DOHH2 (cell line): ENCODE measurements at regions not wholly inside any gene's neighbourhood (a gene's known extent, or its start where the extent isn't known, plus 50 kb on each side); places are given as distances from the start of the nearest gene placed in this dataset.

Experiments
- H3F3A ChIP-seq: fragments of 200-600 bp; sonication (generic), shearing (Covaris generic); 2 replicates; pipeline ENCODE4 v1.6.0; 2016; ENCODE audit warnings: antibody characterized with exemption, mild to moderate bottlenecking; ENCODE audit not compliant: control insufficient read depth, insufficient read depth
- H3K27ac ChIP-seq: fragments of 200-600 bp; sonication (generic); 2 replicates; pipeline ENCODE4 v1.5.1; 2014; ENCODE audit warnings: low read depth, mild to moderate bottlenecking, low read length, moderate library complexity
- H3K27me3 ChIP-seq: fragments of 200-600 bp; sonication (generic); 2 replicates; pipeline ENCODE4 v1.6.1; 2014; ENCODE audit warnings: mild to moderate bottlenecking, low read length, mixed read lengths; ENCODE audit not compliant: control insufficient read depth
- H3K36me3 ChIP-seq: fragments of 200-600 bp; sonication (generic); 2 replicates; pipeline ENCODE4 v1.6.1; 2014; ENCODE audit warnings: mild to moderate bottlenecking, low read length, moderate library complexity, mixed read lengths; ENCODE audit not compliant: control insufficient read depth
- H3K4me1 ChIP-seq: fragments of 200-600 bp; sonication (generic); 2 replicates; pipeline ENCODE4 v1.6.1; 2014; ENCODE audit warnings: mild to moderate bottlenecking, low read length, mixed read lengths; ENCODE audit not compliant: control insufficient read depth
- H3K4me2 ChIP-seq: fragments of 200-600 bp; sonication (generic); 2 replicates; pipeline ENCODE4 v1.6.0; 2014; ENCODE audit warnings: mild to moderate bottlenecking, low read length, moderate library complexity
- H3K4me3 ChIP-seq: fragments of 200-600 bp; sonication (generic); 2 replicates; pipeline ENCODE4 v1.5.1; 2014; ENCODE audit warnings: mild to moderate bottlenecking, low read length, mixed read lengths
- H3K79me2 ChIP-seq: fragments of 200-600 bp; sonication (generic); 2 replicates; pipeline ENCODE4 v1.6.1; 2014; ENCODE audit warnings: mild to moderate bottlenecking, low read length, mixed read lengths; ENCODE audit not compliant: control insufficient read depth
- H3K9me2 ChIP-seq: fragments of 200-600 bp; sonication (generic); replicated peaks from 2 replicates; pipeline ENCODE4 v1.6.1; 2014; ENCODE audit warnings: mild to moderate bottlenecking, low read length, mixed read lengths; ENCODE audit not compliant: control insufficient read depth
- H3K9me3 ChIP-seq: fragments of 200-600 bp; sonication (generic); 2 replicates; pipeline ENCODE4 v1.6.1; 2014; ENCODE audit warnings: antibody characterized with exemption, low read length, mixed read lengths; ENCODE audit not compliant: control insufficient read depth, insufficient read depth
- H4K20me1 ChIP-seq: fragments of 200-600 bp; sonication (generic); 2 replicates; pipeline ENCODE4 v1.6.0; 2014; ENCODE audit warnings: low read depth, mild to moderate bottlenecking, antibody characterized with exemption, low read length, moderate library complexity; ENCODE audit not compliant: control insufficient read depth, insufficient read depth
- EZH2phosphoT487 ChIP-seq: fragments of 200-600 bp; sonication (generic); IDR thresholded peaks from 2 replicates; pipeline ENCODE4 v1.6.1; 2017; ENCODE audit warnings: borderline replicate concordance, mild to moderate bottlenecking, antibody characterized with exemption, low read length, moderate library complexity, mixed read lengths
- TF ChIP-seq, protein P1 (sequence below): fragments of 200-600 bp; sonication (generic); IDR thresholded peaks from one replicate; pipeline ENCODE4 v1.5.1; 2014; ENCODE audit warnings: antibody characterized with exemption, mild to moderate bottlenecking, low read depth, low read length; ENCODE audit not compliant: poor library complexity, severe bottlenecking

DNA sequence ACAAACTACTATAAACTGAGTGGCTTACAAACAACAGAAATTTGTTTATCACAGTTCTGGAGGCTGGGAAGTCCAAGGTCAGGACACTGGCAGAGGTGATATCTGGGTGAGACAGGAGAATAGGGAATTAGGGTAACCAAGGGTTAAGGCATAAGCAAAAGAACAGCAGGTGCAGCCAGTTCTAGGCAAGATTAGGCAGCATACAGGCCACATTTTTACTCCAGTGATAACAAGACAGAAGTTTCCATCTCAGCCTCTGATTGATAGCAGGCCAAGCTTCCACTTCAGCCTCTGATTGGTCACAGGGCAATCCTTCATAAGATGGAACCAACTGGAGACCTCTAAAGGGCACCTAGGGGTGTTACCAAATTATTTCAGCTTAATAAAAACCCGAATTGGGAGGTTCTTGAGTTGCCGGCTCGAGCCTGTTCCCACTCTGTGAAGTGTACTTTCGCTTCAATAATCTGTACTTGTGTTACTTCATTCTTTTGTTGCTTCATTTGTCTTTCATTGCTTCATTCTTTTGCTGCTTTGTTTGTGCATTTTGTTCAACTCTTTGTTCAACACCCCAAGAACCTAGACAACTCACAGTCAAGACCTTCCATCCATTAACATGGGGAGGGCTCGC, 185.6 kb downstream of the TOMM20 start:
- no peaks in the 10 kb centered on the region for H3K9me3 ChIP-seq
- no peaks in the 10 kb centered on the region for H3K79me2 ChIP-seq
- no peak overlapping the region for H3K27ac ChIP-seq
- H3K4me3 ChIP-seq, result no peak overlapping the region
- H3K9me2 ChIP-seq, result no peaks in the 10 kb centered on the region
- peaks cover 18% of the 10 kb centered on the region for H3K27me3 ChIP-seq
- peaks cover 18% of the 10 kb centered on the region for H3K4me1 ChIP-seq
- H4K20me1 ChIP-seq, result no peaks in the 10 kb centered on the region
- no peak for TF ChIP-seq EZH2phosphoT487
- TF ChIP-seq, protein P1, sequence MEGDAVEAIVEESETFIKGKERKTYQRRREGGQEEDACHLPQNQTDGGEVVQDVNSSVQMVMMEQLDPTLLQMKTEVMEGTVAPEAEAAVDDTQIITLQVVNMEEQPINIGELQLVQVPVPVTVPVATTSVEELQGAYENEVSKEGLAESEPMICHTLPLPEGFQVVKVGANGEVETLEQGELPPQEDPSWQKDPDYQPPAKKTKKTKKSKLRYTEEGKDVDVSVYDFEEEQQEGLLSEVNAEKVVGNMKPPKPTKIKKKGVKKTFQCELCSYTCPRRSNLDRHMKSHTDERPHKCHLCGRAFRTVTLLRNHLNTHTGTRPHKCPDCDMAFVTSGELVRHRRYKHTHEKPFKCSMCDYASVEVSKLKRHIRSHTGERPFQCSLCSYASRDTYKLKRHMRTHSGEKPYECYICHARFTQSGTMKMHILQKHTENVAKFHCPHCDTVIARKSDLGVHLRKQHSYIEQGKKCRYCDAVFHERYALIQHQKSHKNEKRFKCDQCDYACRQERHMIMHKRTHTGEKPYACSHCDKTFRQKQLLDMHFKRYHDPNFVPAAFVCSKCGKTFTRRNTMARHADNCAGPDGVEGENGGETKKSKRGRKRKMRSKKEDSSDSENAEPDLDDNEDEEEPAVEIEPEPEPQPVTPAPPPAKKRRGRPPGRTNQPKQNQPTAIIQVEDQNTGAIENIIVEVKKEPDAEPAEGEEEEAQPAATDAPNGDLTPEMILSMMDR, result no peak
- H3F3A ChIP-seq, result no peaks in the 10 kb centered on the region
- H3K36me3 ChIP-seq, result no peaks in the 10 kb centered on the region
- no peak overlapping the region for H3K4me2 ChIP-seq

GRCh38 chr1:234942012-234942332, 186.7 kb downstream of the TOMM20 start:
- Histone ChIP-seq H3K27me3 (peaks cover 20% of the 10 kb centered on the region), H3K4me3 (no peak overlapping the region), H3K4me2 (no peak overlapping the region), H3K9me3 (no peaks in the 10 kb centered on the region), H3K9me2 (no peaks in the 10 kb centered on the region), H3K36me3 (no peaks in the 10 kb centered on the region), H3K27ac (no peak overlapping the region), H4K20me1 (no peaks in the 10 kb centered on the region), H3F3A (no peaks in the 10 kb centered on the region), H3K79me2 (no peaks in the 10 kb centered on the region), H3K4me1 (peaks cover 18% of the 10 kb centered on the region)
- TF ChIP-seq, protein P1, result no peak
- TF ChIP-seq EZH2phosphoT487, result no peak

DNA sequence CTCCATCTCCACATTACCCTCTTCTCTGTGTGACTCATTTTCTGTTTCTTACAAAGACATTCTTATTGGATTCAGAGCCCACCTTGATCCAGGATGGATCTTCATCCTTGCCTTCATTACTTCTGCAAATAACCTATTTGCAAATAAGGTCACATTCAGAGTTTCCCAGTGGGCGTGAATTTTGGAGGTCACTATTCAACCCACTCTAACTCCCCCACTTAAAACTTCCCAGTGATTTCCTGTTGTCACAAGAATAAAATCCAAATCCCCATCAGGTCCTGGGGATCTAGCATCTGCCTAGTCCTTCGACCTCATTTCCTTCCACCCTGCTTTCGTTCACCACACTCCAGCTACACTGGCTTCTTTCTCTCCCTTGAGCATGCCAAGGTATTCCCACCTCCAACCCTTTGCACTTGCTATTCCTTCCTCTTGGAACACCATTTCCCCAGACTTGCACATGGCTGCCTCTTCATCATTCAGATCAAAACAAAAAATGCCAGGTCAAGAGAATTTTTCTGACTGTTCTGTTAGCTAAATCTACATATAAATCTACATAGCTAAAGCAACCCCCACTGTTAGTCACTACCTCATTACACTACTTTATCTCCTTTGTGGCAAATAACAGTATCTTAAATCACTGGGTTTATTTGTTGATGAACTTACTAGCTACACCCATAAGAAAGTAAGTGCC, 187.2 kb downstream of the TOMM20 start:
- Histone ChIP-seq H3F3A (no peaks in the 10 kb centered on the region), H3K79me2 (no peaks in the 10 kb centered on the region), H3K9me3 (no peaks in the 10 kb centered on the region), H3K4me1 (peaks cover 18% of the 10 kb centered on the region), H3K9me2 (no peaks in the 10 kb centered on the region), H3K27me3 (peaks cover 25% of the 10 kb centered on the region), H4K20me1 (no peaks in the 10 kb centered on the region), H3K27ac (no peak overlapping the region), H3K4me3 (no peak overlapping the region), H3K4me2 (no peak overlapping the region), H3K36me3 (no peaks in the 10 kb centered on the region)
- no peak for TF ChIP-seq EZH2phosphoT487
- TF ChIP-seq, protein P1, result no peak
